ENCODE measurements at regions not wholly inside any gene's neighbourhood (a gene's known extent, or its start where the extent isn't known, plus 50 kb on each side); places are given as distances from the start of the nearest gene placed in this dataset.
A peak's percentile ranks its signal among the peaks of the same experiment; 100 is the strongest.

GRCh38 chr15:58258501-58259292, 120.5 kb downstream of the AQP9 start:
- no peaks in the 10 kb centered on the region for H3K9me3 ChIP-seq
- no peaks in the 10 kb centered on the region for H3K4me1 ChIP-seq
- TF ChIP-seq CTCF (IDR thresholded peaks at IDR 0.05): no peak
- no peak for TF ChIP-seq POLR2A (IDR thresholded peaks at IDR 0.05)
- TF ChIP-seq POLR2AphosphoS5 (IDR thresholded peaks at IDR 0.05): no peak
- no peak overlapping the region for H3K4me3 ChIP-seq
- intact Hi-C loops (cut with DNase I; ENCODE audit: low total_unique reads): no loop called here
- no peaks in the 10 kb centered on the region for H3K36me3 ChIP-seq
- no peaks in the 10 kb centered on the region for H3K27me3 ChIP-seq
- DNase-seq (ENCODE audit: low spot score in 2 of 2): no peak
- no peak overlapping the region for H3K27ac ChIP-seq

- intact Hi-C loops (cut with DNase I; ENCODE audit: low total_unique reads): no loop called here
- H3K27me3 ChIP-seq: no peaks in the 10 kb centered on the region
- H3K4me1 ChIP-seq: no peaks in the 10 kb centered on the region
- H3K36me3 ChIP-seq: no peaks in the 10 kb centered on the region
- DNase-seq (ENCODE audit: low spot score in 2 of 2): no peak
- no peak overlapping the region for H3K4me3 ChIP-seq
- no peaks in the 10 kb centered on the region for H3K9me3 ChIP-seq
- TF ChIP-seq CTCF (IDR thresholded peaks at IDR 0.05) (no peak), POLR2AphosphoS5 (IDR thresholded peaks at IDR 0.05) (no peak), POLR2A (IDR thresholded peaks at IDR 0.05) (no peak)
- H3K27ac ChIP-seq: peak overlapping the region; percentile 86 to 89
Observed at GRCh38 chr15:58260205-58260724, 122.1 kb downstream of the AQP9 start.

- Histone ChIP-seq H3K4me1 (no peaks in the 10 kb centered on the region), H3K9me3 (no peaks in the 10 kb centered on the region), H3K4me3 (no peak overlapping the region), H3K27ac (peak overlapping the region; percentile 86 to 89), H3K36me3 (no peaks in the 10 kb centered on the region), H3K27me3 (no peaks in the 10 kb centered on the region)
- DNase-seq (ENCODE audit: low spot score in 2 of 2): peak in 1 of 2 donors; percentile 77
- intact Hi-C loops (cut with DNase I; ENCODE audit: low total_unique reads): no loop called here
- TF ChIP-seq CTCF (IDR thresholded peaks at IDR 0.05): no peak
- peak in 1 of 3 donors; percentile 25 for TF ChIP-seq POLR2AphosphoS5 (IDR thresholded peaks at IDR 0.05)
Observed at GRCh38 chr15:58260725-58261267, 122.6 kb downstream of the AQP9 start.

- DNase-seq (ENCODE audit: low spot score in 2 of 2): no peak
- no peak for TF ChIP-seq POLR2AphosphoS5 (IDR thresholded peaks at IDR 0.05)
- H3K4me1 ChIP-seq: no peaks in the 10 kb centered on the region
- intact Hi-C loops (cut with DNase I; ENCODE audit: low total_unique reads): no loop called here
- H3K9me3 ChIP-seq: no peaks in the 10 kb centered on the region
- no peak overlapping the region for H3K4me3 ChIP-seq
- peak overlapping the region; percentile 86 to 89 for H3K27ac ChIP-seq
- no peaks in the 10 kb centered on the region for H3K36me3 ChIP-seq
- no peaks in the 10 kb centered on the region for H3K27me3 ChIP-seq
Observed at GRCh38 chr15:58261368-58261767, 123.2 kb downstream of the AQP9 start.

GRCh38 chr15:58264053-58264971, 126.1 kb downstream of the AQP9 start:
- Histone ChIP-seq H3K4me3 (no peak overlapping the region), H3K36me3 (no peaks in the 10 kb centered on the region), H3K27ac (no peak overlapping the region), H3K4me1 (peaks cover 0 to 6% of the 10 kb centered on the region in 2 donors), H3K9me3 (no peaks in the 10 kb centered on the region), H3K27me3 (no peaks in the 10 kb centered on the region)
- TF ChIP-seq POLR2A (IDR thresholded peaks at IDR 0.05) (no peak), CTCF (IDR thresholded peaks at IDR 0.05) (no peak), POLR2AphosphoS5 (IDR thresholded peaks at IDR 0.05) (no peak)
- intact Hi-C loops (cut with DNase I; ENCODE audit: low total_unique reads): no loop called here
- DNase-seq (ENCODE audit: low spot score in 2 of 2): no peak

All from breast epithelium (tissue), 4 donors.